HFFc6 (cell line): ENCODE measurements at regions not wholly inside any gene's neighbourhood (a gene's known extent, or its start where the extent isn't known, plus 50 kb on each side); places are given as distances from the start of the nearest gene placed in this dataset.

Experiments
- DNase-seq: peaks from one replicate; pipeline ENCODE4 v3.0.0-alpha.2; 2018
- H3K27ac Mint-ChIP-seq: 2 replicates; pipeline ENCODE4 v1.8.0; 2020; ENCODE audit warnings: mild to moderate bottlenecking, mixed read lengths
- H3K27me3 Mint-ChIP-seq: 2 replicates; pipeline ENCODE4 v1.8.0; 2021; ENCODE audit warnings: mild to moderate bottlenecking, moderate library complexity, mixed read lengths; ENCODE audit not compliant: insufficient read depth
- H3K36me3 Mint-ChIP-seq: 2 replicates; pipeline ENCODE4 v1.8.0; 2021; ENCODE audit warnings: low read depth, mixed read lengths
- H3K4me1 Mint-ChIP-seq: 2 replicates; pipeline ENCODE4 v1.8.0; 2020; ENCODE audit warnings: low read depth, mixed read lengths
- H3K4me3 Mint-ChIP-seq: 2 replicates; pipeline ENCODE4 v1.8.0; 2020; ENCODE audit warnings: mild to moderate bottlenecking, moderate library complexity, mixed read lengths
- H3K9me3 Mint-ChIP-seq: 2 replicates; pipeline ENCODE4 v1.8.0; 2020; ENCODE audit warnings: mild to moderate bottlenecking, mixed read lengths
- CTCF ChIP-seq: fragments of 200-600 bp; sonication (generic); IDR thresholded peaks from 2 replicates; pipeline ENCODE4 v1.5.0; 2021; ENCODE audit warnings: antibody characterized with exemption, mild to moderate bottlenecking

DNA sequence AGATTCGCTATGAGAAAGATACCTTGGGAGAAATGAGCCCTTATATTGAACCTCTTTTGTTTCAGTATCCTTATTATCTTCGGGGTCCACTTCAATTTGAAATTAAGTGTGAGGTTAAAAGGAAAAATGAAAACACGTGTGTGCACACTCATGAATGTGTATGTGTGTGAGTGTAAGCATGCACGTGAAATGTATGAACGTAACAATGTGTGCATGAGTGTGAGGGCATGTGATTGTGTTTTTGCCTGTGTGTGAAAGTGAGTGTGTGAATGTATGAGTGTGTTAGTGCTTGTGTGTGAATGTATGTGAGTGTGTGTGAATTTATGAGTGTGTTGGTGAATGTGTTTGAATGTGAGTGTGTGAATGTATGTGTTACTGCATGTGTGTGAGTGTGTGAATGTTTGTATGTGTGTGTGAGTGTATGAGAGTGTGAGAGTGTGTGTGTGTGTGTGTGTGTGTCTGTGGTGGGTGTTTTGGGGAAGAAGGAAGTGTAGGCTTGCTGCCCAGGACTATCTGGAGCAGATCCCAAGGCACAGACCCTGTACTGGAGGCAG, 224.0 kb upstream of the CDH13 start:
- no peak overlapping the region for H3K4me3 Mint-ChIP-seq
- peaks cover 45% of the 10 kb centered on the region for H3K9me3 Mint-ChIP-seq
- no peak for DNase-seq
- no peak overlapping the region for H3K27ac Mint-ChIP-seq
- no peaks in the 10 kb centered on the region; the same call in 1 of the 2 replicates for H3K36me3 Mint-ChIP-seq
- no peak for TF ChIP-seq CTCF
- no peaks in the 10 kb centered on the region for H3K4me1 Mint-ChIP-seq
- no peaks in the 10 kb centered on the region for H3K27me3 Mint-ChIP-seq

DNA sequence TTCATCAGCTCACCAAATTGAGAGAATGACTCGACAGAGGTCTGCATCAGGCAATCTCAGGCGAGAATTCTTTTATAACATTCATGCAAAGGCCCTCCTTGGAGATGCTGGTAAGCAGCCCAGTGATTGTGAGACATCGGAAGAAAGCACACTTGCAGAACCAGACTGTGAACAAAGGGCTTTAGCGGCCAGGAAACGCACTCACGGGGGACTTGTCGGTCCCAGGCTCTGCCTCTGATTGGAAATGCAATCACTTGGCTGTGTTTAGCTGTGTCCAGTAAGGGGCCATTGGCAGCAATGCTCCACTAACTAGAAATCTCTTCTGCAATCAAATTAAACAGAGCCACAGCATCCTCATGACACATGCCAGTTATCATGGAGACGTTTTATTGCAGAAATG, 226.7 kb upstream of the CDH13 start:
- H3K27me3 Mint-ChIP-seq, result no peaks in the 10 kb centered on the region
- H3K9me3 Mint-ChIP-seq, result peaks cover 49% of the 10 kb centered on the region
- no peak overlapping the region for H3K4me3 Mint-ChIP-seq
- no peaks in the 10 kb centered on the region for H3K4me1 Mint-ChIP-seq
- TF ChIP-seq CTCF, result no peak
- no peak for DNase-seq
- H3K27ac Mint-ChIP-seq, result no peak overlapping the region
- H3K36me3 Mint-ChIP-seq, result no peaks in the 10 kb centered on the region; the same call in 1 of the 2 replicates

DNA sequence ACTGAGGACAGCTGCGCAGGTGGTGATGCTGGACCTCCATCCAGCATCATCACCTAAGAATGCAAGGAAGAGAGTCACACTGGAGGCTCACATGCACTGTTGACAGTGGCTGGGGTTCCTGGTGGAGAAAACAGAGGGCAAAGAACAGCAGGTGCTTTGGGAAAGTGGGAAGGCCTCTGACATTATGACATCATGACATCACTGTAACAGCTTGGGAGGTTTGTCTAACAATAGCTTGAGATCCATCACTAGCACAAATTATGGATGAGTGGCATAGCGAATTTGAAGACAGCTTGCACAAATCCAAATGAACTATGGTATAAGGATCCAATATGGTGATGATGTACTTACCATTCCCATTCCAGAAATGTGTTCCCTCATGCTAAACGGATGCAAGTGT, 226.5 kb upstream of the MPHOSPH6 start:
- Mint-ChIP-seq H3K27me3 (no peaks in the 10 kb centered on the region), H3K36me3 (no peaks in the 10 kb centered on the region), H3K9me3 (peaks cover 32% of the 10 kb centered on the region), H3K27ac (no peak overlapping the region), H3K4me1 (no peaks in the 10 kb centered on the region), H3K4me3 (no peak overlapping the region)
- no peak for TF ChIP-seq CTCF
- DNase-seq, result no peak

- H3K4me1 Mint-ChIP-seq, result no peaks in the 10 kb centered on the region
- no peaks in the 10 kb centered on the region for H3K36me3 Mint-ChIP-seq
- no peak overlapping the region for H3K4me3 Mint-ChIP-seq
- no peak for TF ChIP-seq CTCF
- DNase-seq, result no peak
- peaks cover 41% of the 10 kb centered on the region for H3K9me3 Mint-ChIP-seq
- no peaks in the 10 kb centered on the region; the same call in 1 of the 2 replicates for H3K27me3 Mint-ChIP-seq
- H3K27ac Mint-ChIP-seq, result no peak overlapping the region
Measured at GRCh38 chr16:82395212-82395611, 225.2 kb upstream of the MPHOSPH6 start.

GRCh38 chr16:82391690-82392089, 221.7 kb upstream of the MPHOSPH6 start:
- Mint-ChIP-seq H3K4me1 (no peaks in the 10 kb centered on the region), H3K4me3 (no peak overlapping the region), H3K27me3 (no peaks in the 10 kb centered on the region; the same call in 1 of the 2 replicates), H3K27ac (no peak overlapping the region), H3K36me3 (no peaks in the 10 kb centered on the region), H3K9me3 (peaks cover 61% of the 10 kb centered on the region)
- no peak for DNase-seq
- no peak for TF ChIP-seq CTCF
